GM23338 (cell line): ENCODE measurements at regions not wholly inside any gene's neighbourhood (a gene's known extent, or its start where the extent isn't known, plus 50 kb on each side); places are given as distances from the start of the nearest gene placed in this dataset.

Experiments used
- CREB1 ChIP-seq: fragments of 250-450 bp; sonication (Bioruptor Pico); IDR thresholded peaks from 2 replicates; pipeline ENCODE4 v1.5.0; 2020; ENCODE audit warnings: low read depth, mild to moderate bottlenecking, moderate library complexity
- CTCF ChIP-seq, 2 experiments: fragments of 200-600 bp in 1 of 2; sonication (generic) in 1 of 2; conservative IDR thresholded peaks; 2 replicates each; pipeline versions ENCODE4 v1.5.1 to v1.6.1; 2016 to 2017; ENCODE audit warnings: antibody characterized with exemption in 2 of 2, low read depth in 2 of 2, mild to moderate bottlenecking in 2 of 2, moderate library complexity in 1 of 2
- ETS1 ChIP-seq: IDR thresholded peaks from 2 replicates; pipeline ENCODE4 v1.6.1; 2016; ENCODE audit warnings: antibody characterized with exemption
- EZH2 ChIP-seq: fragments of 200-600 bp; sonication (generic); IDR thresholded peaks from one replicate; pipeline ENCODE4 v1.8.0; 2017; ENCODE audit warnings: antibody characterized with exemption, mild to moderate bottlenecking, low read depth; ENCODE audit not compliant: unreplicated experiment
- EZH2phosphoT487 ChIP-seq: fragments of 200-600 bp; sonication (generic); IDR thresholded peaks from one replicate; pipeline ENCODE4 v1.8.1; 2018; ENCODE audit warnings: antibody characterized with exemption; ENCODE audit not compliant: unreplicated experiment
- JUNB ChIP-seq: IDR thresholded peaks from one replicate; pipeline ENCODE4 v1.6.1; 2016; ENCODE audit warnings: antibody characterized with exemption; ENCODE audit not compliant: unreplicated experiment
- NANOG ChIP-seq: IDR thresholded peaks from 2 replicates; pipeline ENCODE4 v1.6.1; 2016; ENCODE audit warnings: antibody characterized with exemption, borderline replicate concordance
- POLR2AphosphoS5 ChIP-seq: IDR thresholded peaks from 2 replicates; pipeline ENCODE4 v1.6.1; 2016; ENCODE audit warnings: antibody characterized with exemption, low read depth
- REST ChIP-seq: IDR thresholded peaks from one replicate; pipeline ENCODE4 v1.6.1; 2018; ENCODE audit warnings: antibody characterized with exemption; ENCODE audit not compliant: unreplicated experiment
- ZNF331 ChIP-seq: fragments of 250-450 bp; sonication (Bioruptor Pico); IDR thresholded peaks from 2 replicates; pipeline ENCODE4 v1.5.0; 2020; ENCODE audit warnings: low read depth, mild to moderate bottlenecking, moderate library complexity

- TF ChIP-seq CTCF (conservative IDR thresholded peaks at IDR 0.05; ENCODE audit: low read depth in 2 of 2) = no peak
- TF ChIP-seq ETS1 = no peak
- TF ChIP-seq EZH2phosphoT487 = no peak
- no peak for TF ChIP-seq POLR2AphosphoS5
- TF ChIP-seq EZH2 = no peak
- no peak for TF ChIP-seq CREB1 (CRISPR knock-in tag)
- no peak for TF ChIP-seq ZNF331
- TF ChIP-seq JUNB = no peak
- TF ChIP-seq NANOG = no peak
- TF ChIP-seq REST = no peak
These were observed 206.1 kb upstream of the GATA6 start for GRCh38 chr18:21963336-21963735.
